Muscle layer of duodenum (tissue), 2 donors: ENCODE measurements at regions not wholly inside any gene's neighbourhood (a gene's known extent, or its start where the extent isn't known, plus 50 kb on each side); places are given as distances from the start of the nearest gene placed in this dataset.
A peak's percentile ranks its signal among the peaks of the same experiment; 100 is the strongest.
"Not testable (repeated sequence)": the region's sequence is repeated elsewhere in the genome, so short reads cannot be mapped to it uniquely, and the experiment has no call there.

Experiments
- H3K27ac ChIP-seq: one replicate; pipeline ENCODE4 v1.7.0; 2013; ENCODE audit warnings: mild to moderate bottlenecking, low read length
- H3K27me3 ChIP-seq: one replicate; pipeline ENCODE4 v1.7.0; 2013; ENCODE audit warnings: low read depth, mild to moderate bottlenecking, control low read depth, low read length
- H3K36me3 ChIP-seq, 2 donors: one replicate each; pipeline ENCODE4 v1.7.0; 2013; ENCODE audit warnings: low read length in 2 of 2, control low read depth in 1 of 2, mild to moderate bottlenecking in 1 of 2; ENCODE audit not compliant: insufficient read depth in 2 of 2, control insufficient read depth in 1 of 2
- H3K4me1 ChIP-seq, 2 donors: one replicate each; pipeline ENCODE4 v1.7.0; 2013; ENCODE audit warnings: low read length in 2 of 2, mild to moderate bottlenecking in 2 of 2, control low read depth in 1 of 2, moderate library complexity in 1 of 2; ENCODE audit not compliant: insufficient read depth in 2 of 2, control insufficient read depth in 1 of 2
- H3K4me3 ChIP-seq, 2 donors: one replicate each; pipeline ENCODE4 v1.7.0; 2013; ENCODE audit warnings: low read length in 2 of 2, low read depth in 1 of 2, mild to moderate bottlenecking in 1 of 2
- H3K9me3 ChIP-seq, 2 donors: one replicate each; pipeline ENCODE4 v1.7.0; 2013; ENCODE audit warnings: low read length in 2 of 2, control low read depth in 1 of 2, mild to moderate bottlenecking in 1 of 2; ENCODE audit not compliant: control insufficient read depth in 1 of 2
- donor health status: healthy.

- H3K27me3 ChIP-seq: no peaks in the 10 kb centered on the region
- H3K4me3 ChIP-seq: no peak overlapping the region
- no peaks in the 10 kb centered on the region for H3K9me3 ChIP-seq
- H3K4me1 ChIP-seq: peaks cover 0 to 17% of the 10 kb centered on the region in 2 donors
- no peak overlapping the region for H3K27ac ChIP-seq
- no peaks in the 10 kb centered on the region for H3K36me3 ChIP-seq
Measured at GRCh38 chr13:26484196-26484595, 73.3 kb upstream of the WASF3 start.

- H3K4me3 ChIP-seq: no peak overlapping the region
- peaks cover 0 to 17% of the 10 kb centered on the region in 2 donors for H3K4me1 ChIP-seq
- H3K27me3 ChIP-seq: no peaks in the 10 kb centered on the region
- H3K9me3 ChIP-seq: no peaks in the 10 kb centered on the region
- no peaks in the 10 kb centered on the region for H3K36me3 ChIP-seq
- H3K27ac ChIP-seq: no peak overlapping the region
Measured at GRCh38 chr13:26485288-26485687, 72.2 kb upstream of the WASF3 start.

- Histone ChIP-seq H3K4me3 (no peak overlapping the region), H3K27ac (no peak overlapping the region), H3K4me1 (peaks cover 0 to 17% of the 10 kb centered on the region in 2 donors), H3K36me3 (no peaks in the 10 kb centered on the region), H3K9me3 (no peaks in the 10 kb centered on the region), H3K27me3 (no peaks in the 10 kb centered on the region)
Measured at GRCh38 chr13:26485786-26486185, 71.7 kb upstream of the WASF3 start.

DNA sequence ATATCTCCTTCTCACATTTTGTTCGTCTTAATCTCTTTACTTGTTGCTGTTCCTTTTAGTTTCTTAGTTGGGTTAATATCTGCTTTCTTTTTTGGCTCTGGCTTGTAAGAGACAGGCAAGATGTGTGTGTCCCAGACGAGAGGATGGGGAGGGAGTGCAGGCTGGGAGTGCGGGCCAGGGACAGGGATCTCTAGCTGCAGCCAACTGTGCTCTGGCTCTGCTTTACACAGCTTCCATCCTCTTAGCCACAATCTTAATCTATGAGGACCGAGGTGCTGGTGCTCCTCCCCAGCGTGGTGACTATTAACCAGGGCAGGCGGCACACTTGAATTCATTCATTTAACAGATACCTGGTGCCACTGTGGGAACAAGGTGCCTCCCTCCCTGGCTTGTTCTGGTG lies 70.9 kb upstream of the WASF3 start:
- peaks cover 0 to 17% of the 10 kb centered on the region in 2 donors for H3K4me1 ChIP-seq
- no peaks in the 10 kb centered on the region for H3K9me3 ChIP-seq
- H3K36me3 ChIP-seq: no peaks in the 10 kb centered on the region
- H3K27ac ChIP-seq: peak overlapping the region; percentile 29
- no peaks in the 10 kb centered on the region for H3K27me3 ChIP-seq
- no peak overlapping the region for H3K4me3 ChIP-seq

DNA sequence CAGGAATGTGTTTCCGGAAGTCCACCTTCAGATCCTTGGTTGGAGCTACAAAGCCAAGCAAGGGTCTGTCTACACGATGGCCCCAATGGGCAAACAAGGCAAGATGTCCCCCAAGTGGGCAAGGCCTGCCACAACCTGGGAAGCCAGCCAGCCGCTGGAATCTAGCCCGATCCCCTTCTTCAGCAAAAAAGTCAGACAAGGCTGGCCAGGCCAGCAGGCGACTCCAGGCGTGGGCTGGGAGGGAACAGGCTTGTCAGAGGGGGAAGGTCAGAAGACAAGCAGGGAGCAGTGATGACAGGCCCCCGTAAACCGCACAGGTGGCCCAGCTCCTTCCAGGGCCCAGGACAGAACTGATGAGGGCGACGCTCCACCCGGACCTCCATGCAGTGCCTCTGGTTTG lies 69.7 kb upstream of the WASF3 start:
- H3K36me3 ChIP-seq: no peaks in the 10 kb centered on the region
- H3K27me3 ChIP-seq: no peaks in the 10 kb centered on the region
- H3K27ac ChIP-seq: no peak overlapping the region
- peaks cover 0 to 17% of the 10 kb centered on the region in 2 donors for H3K4me1 ChIP-seq
- H3K4me3 ChIP-seq: no peak overlapping the region
- H3K9me3 ChIP-seq: no peaks in the 10 kb centered on the region

DNA sequence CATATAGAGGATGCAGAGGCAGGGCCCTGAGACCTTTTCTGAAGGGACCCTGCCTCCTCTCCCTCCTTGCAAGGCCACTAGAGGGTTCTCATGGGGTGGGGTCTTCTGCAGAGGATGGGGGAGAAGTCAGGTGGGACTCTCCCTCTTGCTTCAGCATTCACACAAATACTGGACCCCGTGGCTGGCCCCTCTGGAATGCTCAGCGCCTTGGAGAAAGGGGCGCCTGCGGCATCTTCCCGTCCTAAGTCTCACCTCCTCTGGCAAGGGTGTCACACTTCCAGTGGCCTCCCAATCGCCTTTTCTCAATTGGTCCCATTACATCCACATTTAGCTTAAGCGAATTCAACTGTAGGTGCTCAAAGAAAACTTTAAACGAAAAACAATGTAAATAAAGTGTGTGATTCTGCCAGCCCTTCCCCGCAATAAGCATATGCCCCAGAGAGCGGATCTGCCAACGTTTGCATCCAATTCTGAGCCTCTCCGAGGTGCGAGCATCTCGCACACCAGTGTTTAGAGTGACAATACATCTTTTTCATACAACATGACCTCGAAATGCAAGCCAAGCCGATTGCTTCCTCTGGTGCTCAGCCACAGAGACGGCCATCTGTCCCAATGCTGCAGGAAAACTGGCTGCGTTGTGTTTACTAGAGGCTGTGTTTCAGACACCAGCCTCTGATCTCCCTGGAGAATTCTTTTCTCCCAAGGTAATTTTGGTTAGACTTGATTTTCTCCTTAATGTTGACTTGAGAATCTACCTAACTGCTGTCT lies 69.1 kb upstream of the WASF3 start:
- H3K9me3 ChIP-seq: no peaks in the 10 kb centered on the region
- H3K36me3 ChIP-seq: no peaks in the 10 kb centered on the region
- no peak overlapping the region for H3K4me3 ChIP-seq
- H3K27me3 ChIP-seq: no peaks in the 10 kb centered on the region
- no peak overlapping the region for H3K27ac ChIP-seq
- peaks cover 0 to 17% of the 10 kb centered on the region in 2 donors for H3K4me1 ChIP-seq

GRCh38 chr13:26492301-26492700 lies 65.2 kb upstream of the WASF3 start:
- H3K27me3 ChIP-seq, H3K4me1 ChIP-seq, H3K27ac ChIP-seq, H3K36me3 ChIP-seq, H3K4me3 ChIP-seq, H3K9me3 ChIP-seq: not testable (repeated sequence)

DNA sequence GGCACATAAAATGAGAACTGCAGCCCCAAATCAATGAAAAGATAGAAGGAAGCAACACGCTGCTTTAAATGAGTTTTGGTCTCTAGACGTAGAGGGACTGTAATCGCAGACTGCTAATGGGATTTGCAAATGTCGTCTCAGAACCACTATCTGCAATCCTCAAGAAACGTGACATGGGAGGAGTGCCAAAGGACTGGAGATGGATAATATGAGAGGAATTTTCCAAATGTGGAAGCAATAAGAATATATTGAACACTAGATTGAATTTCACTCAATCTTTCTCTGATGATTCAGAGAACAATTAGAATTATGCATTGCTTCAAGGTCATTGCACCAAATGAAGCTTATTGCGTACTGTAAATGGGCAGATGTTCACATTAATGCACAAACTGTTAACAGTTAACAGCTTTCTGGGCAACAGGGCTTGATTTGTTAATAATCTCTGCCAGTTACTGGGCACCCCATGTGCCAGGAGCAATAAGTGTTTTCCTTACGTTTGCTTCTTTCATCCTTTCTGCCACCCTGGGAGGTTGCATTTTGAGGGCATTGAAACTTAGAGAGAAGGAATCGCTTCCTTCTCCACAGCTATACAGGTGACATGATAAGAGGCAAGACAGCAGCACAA lies 62.8 kb upstream of the WASF3 start:
- H3K27me3 ChIP-seq: no peaks in the 10 kb centered on the region
- no peaks in the 10 kb centered on the region for H3K36me3 ChIP-seq
- no peak overlapping the region for H3K4me3 ChIP-seq
- no peak overlapping the region for H3K27ac ChIP-seq
- H3K4me1 ChIP-seq: no peaks in the 10 kb centered on the region
- H3K9me3 ChIP-seq: no peaks in the 10 kb centered on the region

DNA sequence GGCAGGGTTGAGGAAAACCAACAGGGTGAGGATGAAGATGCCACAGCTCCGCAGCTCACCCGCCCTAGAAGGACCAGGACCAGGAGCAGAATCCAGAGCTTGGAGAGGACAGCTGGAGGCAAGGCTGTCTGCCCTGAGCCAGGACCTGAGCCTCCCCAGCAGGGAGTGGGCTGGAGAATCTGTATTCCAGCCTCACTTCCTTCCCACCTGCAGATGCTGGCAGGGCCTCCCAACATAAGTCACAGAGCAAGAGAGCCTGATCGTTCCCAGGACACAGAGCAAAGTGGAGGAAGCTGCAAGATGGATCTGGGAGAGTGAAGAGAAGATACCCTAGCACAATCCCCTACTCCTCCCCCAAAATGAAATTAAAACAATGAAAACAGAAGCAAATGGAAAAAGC lies 61.7 kb upstream of the WASF3 start:
- H3K27ac ChIP-seq: no peak overlapping the region
- no peak overlapping the region for H3K4me3 ChIP-seq
- no peaks in the 10 kb centered on the region for H3K36me3 ChIP-seq
- H3K9me3 ChIP-seq: no peaks in the 10 kb centered on the region
- no peaks in the 10 kb centered on the region for H3K27me3 ChIP-seq
- no peaks in the 10 kb centered on the region for H3K4me1 ChIP-seq

GRCh38 chr13:26497968-26498511 lies 59.4 kb upstream of the WASF3 start:
- no peaks in the 10 kb centered on the region for H3K9me3 ChIP-seq
- no peaks in the 10 kb centered on the region for H3K36me3 ChIP-seq
- no peak overlapping the region for H3K27ac ChIP-seq
- no peaks in the 10 kb centered on the region for H3K27me3 ChIP-seq
- no peaks in the 10 kb centered on the region for H3K4me1 ChIP-seq
- no peak overlapping the region for H3K4me3 ChIP-seq

- H3K36me3 ChIP-seq: no peaks in the 10 kb centered on the region
- no peak overlapping the region for H3K4me3 ChIP-seq
- no peaks in the 10 kb centered on the region for H3K4me1 ChIP-seq
Measured at GRCh38 chr13:26498656-26499601, 58.6 kb upstream of the WASF3 start.

More at GRCh38 chr13:26498656-26499601, 58.6 kb upstream of the WASF3 start:
- no peaks in the 10 kb centered on the region for H3K27me3 ChIP-seq
- no peak overlapping the region for H3K27ac ChIP-seq
- H3K9me3 ChIP-seq: no peaks in the 10 kb centered on the region
